NCI-H187 treated with DMSO at 0.1 percent for 48 hours (cell line): ENCODE measurements at regions not wholly inside any gene's neighbourhood (a gene's known extent, or its start where the extent isn't known, plus 50 kb on each side); places are given as distances from the start of the nearest gene placed in this dataset.
A peak's percentile ranks its signal among the peaks of the same experiment; 100 is the strongest.

Source experiments
- DNase-seq: peaks from one replicate; lab custom pipeline; 2025; lab: John Stamatoyannopoulos, UW

DNA sequence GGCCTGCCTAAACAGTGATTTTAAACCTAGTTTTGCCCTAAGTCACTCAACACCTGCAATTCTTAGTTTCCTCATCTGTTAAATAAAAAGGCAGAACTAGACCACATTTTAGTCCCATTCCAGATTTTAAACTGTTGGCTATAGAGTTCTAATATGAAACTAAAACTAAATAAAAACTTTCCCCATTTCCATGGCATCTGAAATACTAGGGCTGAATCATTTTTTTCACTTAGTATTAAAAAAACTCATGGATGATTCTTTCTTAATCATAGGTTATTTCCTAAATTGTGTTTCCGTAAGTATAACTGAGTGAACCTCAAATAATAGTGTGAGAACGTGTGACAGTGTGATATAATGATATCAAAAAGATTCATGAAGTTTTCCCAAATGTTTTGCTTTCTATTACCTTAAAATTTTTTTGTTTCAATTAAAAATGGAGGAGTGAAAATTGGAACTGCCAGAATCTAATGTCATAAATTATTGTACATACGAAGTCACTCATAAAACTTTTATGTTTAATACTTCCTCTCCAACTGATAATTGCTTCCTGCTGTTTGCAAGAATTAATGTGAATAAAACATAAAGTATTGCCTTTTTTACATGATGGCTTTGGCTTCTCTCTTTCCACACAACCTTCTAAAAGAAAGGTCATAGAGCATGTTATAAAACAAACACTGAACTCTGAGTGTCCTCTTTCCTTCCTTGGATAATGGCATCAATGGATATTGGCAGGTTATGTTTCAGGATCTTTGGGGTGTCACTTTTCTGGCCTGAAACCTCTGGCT lies 315.1 kb upstream of the MME start:
- DNase-seq, result no peak

- DNase-seq, result no peak
Measured at GRCh38 chr3:154762486-154762885, 317.6 kb upstream of the MME start.

GRCh38 chr3:154759966-154760365 lies 320.2 kb upstream of the MME start:
- DNase-seq, result no peak

GRCh38 chr3:154758109-154758868 lies 321.8 kb upstream of the MME start:
- peak; percentile 0 for DNase-seq

DNA sequence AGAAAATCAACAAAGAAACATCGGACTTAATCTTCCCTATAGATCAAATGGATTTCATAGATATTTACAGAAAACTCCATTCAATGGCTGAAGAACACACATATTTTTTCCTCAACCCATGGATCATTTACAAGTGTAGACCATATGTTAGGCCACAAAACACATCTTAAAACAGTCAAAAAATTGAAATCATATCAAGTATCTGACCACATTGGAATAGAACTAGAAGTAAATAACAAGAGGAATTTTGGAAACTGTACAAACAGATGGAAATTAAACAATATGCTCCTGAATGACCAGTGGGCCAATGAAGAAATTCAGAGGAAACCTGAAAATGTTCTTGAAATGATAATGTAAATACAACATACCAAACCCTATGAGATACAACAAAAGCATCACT lies 323.1 kb upstream of the GPR149 start:
- no peak for DNase-seq

- DNase-seq, result no peak
Measured at GRCh38 chr3:154749514-154749913, 319.5 kb upstream of the GPR149 start.

DNA sequence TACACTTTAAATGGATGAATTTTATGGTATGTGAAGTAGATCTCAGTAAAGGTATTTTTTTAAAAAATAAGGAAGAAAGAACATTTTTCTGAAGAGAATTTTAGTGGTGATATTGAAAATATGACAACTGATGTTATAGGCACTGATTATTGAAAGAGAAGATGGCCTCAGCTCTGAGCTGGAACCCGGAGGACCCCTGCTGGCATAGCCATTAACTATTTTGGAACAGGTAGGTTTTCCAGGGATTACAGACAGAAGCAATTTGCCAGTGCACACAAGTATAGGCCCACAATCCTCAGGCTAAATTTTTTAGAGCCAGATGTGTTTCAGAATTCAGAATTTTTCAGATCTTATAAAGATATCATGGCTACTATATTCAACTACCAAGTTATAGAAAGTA lies 315.9 kb upstream of the GPR149 start:
- DNase-seq, result no peak

GRCh38 chr3:154745122-154745521 lies 315.1 kb upstream of the GPR149 start:
- no peak for DNase-seq

DNA sequence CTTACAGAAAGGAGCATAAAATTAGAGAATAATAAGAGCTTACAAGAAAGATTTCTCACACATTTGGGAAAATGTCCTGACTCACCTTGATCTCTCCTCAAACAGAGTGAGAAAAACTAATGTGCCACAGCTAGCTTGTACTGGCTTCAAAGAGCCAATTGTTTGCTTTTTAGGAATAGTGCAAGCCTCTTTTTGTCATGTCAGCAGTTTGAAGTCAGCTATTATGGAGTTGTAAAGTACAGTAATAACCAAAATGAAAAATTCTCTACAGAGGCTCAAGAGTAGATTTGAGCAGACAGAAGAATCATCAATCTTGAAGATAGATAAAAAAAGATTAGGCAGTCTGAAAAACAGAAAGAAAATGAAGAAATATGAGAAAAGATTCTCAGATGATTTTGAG lies 313.4 kb upstream of the GPR149 start:
- no peak for DNase-seq

DNA sequence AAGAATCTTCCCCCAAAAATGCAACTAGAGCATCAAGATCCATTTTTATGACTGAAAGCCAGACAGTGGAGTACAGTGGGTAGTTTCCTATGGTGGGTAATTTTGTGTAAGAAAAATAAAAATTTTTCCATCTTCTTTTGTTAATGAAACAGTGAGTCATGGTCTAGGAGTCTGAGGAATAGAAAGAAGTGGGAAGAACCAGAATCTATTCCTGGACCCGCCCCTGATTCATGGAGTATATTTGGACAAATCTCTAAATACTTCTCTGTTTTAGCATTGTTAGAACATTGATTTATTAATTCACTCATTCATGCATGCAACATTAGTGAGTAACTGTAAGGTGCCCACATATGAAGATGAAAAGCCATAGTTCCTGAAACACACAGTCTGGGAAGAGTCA lies 304.5 kb upstream of the GPR149 start:
- no peak for DNase-seq

GRCh38 chr3:154730186-154730585 lies 300.2 kb upstream of the GPR149 start:
- peak; percentile 78 for DNase-seq

DNA sequence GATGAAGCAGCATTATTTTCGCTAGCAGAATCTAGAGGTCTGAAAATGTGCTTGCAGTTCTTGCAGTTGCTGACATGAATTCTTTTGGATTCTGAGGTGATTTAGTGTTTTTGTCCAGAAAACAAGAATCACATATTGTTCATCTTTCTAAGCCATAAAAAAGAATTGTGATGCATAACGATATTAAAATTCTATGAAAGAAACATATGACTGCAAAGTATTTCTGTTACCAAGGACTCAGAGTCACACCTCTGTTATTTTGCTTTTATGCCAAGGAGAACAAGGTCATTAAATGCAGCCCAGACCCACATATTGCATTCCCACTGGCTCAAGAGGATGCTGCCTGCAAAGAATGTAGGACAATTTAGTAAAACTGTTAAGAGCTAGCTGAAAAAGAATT lies 299.8 kb upstream of the GPR149 start:
- no peak for DNase-seq

DNA sequence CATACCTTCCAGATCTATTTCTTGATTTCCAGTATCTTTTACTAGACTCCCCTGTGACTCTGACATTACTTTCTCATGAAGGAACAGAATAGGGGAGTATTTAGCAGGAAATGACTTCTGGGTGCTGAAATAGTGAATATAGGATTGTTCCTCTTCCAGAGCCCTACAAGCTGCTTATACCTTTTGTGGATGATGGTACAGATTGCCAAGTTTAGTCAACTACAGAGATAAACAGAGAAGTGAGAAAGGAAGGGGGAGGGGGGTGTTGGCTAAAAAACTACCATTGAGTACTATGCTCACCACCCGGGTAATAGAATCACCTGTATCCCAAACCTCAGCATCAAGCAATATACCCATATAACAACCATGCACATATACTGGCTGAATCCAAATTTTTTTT lies 298.3 kb upstream of the GPR149 start:
- DNase-seq, result no peak

- no peak for DNase-seq
Measured at GRCh38 chr3:154720921-154721320, 290.9 kb upstream of the GPR149 start.

GRCh38 chr3:154718053-154718452 lies 288.1 kb upstream of the GPR149 start:
- no peak for DNase-seq

DNA sequence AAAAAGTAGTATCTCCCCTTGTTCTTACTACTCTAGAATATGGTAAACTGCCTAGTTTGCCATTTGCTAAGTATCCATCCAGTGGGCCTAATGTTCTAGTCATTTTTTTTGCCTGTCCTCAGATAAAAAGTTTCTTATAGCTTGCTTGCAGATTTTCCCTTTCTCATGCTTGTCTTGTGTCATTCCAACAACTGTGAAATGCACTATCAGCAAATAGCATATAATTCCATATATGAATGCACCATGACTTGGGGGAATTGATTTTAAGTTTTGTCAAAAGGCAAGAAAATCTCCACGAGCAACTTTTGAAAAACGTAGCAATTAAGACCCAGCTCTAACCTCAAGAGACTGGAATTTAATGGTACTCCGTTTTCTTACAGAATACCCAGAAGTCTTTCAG lies 286.2 kb upstream of the GPR149 start:
- no peak for DNase-seq

DNA sequence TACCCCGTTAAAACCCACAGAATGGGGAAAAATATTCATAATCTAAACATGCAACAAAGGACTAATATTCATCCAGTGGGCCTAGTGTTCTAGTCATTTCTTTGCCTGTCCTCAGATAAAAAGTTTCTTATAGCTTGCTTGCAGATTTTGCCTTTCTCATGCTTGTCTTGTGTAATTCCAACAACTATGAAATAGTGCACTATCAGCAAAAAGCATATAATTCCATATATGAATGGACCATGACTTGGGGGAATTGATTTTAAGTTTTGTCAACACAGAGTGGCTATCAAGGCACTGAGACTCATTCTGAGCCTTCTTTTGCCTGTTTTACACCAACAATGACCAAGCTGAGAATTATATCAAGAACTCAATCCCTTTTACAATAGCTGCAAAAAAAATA lies 278.6 kb upstream of the GPR149 start:
- DNase-seq, result no peak

GRCh38 chr3:154701055-154701454 lies 271.1 kb upstream of the GPR149 start:
- DNase-seq, result no peak

- no peak for DNase-seq
Measured at GRCh38 chr3:154690413-154690812, 260.4 kb upstream of the GPR149 start.

- no peak for DNase-seq
Measured at GRCh38 chr3:154684440-154684839, 254.4 kb upstream of the GPR149 start.

GRCh38 chr3:154684021-154684420 lies 254.0 kb upstream of the GPR149 start:
- DNase-seq, result no peak

DNA sequence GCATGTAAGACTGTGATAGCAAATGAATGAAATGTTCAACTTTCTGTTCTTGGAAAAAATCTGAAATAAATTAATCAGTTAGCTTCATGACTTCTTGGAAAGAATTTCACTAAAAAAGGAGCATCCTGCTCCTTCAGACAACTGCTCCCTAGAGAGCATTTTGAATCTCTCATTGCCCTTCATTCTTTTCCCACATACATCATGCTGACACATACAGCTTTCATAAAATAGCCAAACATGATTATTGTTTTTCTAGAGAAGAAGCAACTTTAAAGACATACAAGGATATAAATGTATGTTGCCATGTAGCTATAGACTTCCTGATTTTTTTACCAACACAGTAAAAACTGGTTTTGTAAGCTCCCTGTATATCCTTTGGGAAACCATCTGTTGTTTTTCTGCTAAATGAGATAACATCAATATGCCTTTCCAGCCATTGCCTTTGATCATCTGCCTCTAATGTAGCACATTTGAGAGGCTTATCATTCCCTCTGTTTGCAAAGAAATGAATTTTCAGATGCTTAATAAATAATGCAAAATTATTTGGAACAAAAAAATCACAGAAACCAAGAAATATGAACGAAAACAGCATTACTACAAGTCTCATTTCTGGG lies 248.2 kb upstream of the GPR149 start:
- DNase-seq, result no peak

- no peak for DNase-seq
Measured at GRCh38 chr3:154668835-154669234, 238.8 kb upstream of the GPR149 start.
